ENCODE measurements at regions not wholly inside any gene's neighbourhood (a gene's known extent, or its start where the extent isn't known, plus 50 kb on each side); places are given as distances from the start of the nearest gene placed in this dataset.

DNA sequence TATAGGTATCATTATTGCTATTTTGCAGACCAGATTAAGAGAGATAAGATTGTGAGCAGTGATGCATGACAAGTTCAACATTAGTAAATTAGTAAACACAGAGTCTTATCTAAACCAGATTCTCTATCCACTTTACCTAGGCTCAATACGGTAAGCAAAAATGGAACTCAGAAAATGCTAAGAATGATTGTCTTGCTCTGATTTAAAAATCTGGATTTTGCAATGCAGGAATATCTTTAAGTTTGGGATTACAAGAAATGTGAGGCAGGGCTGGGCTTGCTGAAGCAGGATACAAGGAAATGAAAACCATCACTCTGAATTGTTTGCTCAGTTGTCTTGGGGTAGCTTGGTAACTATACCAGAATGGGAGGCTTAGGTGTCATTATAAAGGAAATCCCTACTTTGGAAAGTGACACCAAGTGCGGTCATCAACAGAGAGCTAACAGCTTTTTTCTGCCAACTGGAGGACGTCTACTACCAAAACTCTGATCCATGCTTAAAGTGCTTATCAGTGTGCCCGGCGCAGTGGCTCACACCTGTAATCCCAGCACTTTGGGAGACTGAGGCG is 332.7 kb upstream of the RUNX1 start:
- TF ChIP-seq CTCF (IDR thresholded peaks at IDR 0.05) (no peak), EP300 (IDR thresholded peaks at IDR 0.05) (no peak), POLR2AphosphoS5 (IDR thresholded peaks at IDR 0.05) (no peak), POLR2A (IDR thresholded peaks at IDR 0.05) (no peak)

Measured in suprapubic skin (tissue), 4 donors.